ENCODE measurements at regions not wholly inside any gene's neighbourhood (a gene's known extent, or its start where the extent isn't known, plus 50 kb on each side); places are given as distances from the start of the nearest gene placed in this dataset.

DNA sequence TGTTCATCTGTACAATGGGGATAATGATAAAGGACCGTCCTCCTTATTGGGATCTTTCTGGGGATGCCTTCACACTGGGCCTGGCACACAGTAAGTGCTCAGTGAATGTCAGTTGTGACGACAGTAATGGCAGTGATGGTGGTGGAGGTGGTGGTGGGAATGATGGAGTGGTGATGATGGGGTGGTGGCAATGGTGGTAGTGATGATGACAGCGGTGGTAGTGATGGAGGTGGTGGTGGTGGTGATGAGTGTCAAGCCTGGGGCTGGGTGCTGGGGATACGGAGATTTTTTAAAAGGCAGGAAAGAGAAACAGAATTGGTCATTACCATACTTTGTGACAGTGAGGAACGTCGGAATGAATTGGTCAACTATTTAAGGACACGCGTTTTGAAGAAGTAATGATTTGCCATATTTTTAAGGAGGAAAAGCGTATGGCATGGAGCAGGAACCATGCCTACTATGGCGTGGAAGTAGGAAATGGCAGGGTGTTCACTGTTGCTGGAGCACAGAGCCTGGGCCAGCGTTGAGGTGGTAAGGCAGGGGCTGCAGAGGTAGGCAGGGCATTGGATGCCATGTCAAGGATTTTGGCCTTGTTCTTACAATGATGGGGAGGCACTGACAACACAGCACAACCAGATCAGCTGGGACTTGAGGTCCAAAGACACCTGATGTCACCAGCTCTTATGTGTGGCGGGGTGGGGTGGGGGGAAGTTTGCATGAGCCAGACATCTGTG is 128.7 kb downstream of the ACTL8 start:
- TF ChIP-seq, protein P1, sequence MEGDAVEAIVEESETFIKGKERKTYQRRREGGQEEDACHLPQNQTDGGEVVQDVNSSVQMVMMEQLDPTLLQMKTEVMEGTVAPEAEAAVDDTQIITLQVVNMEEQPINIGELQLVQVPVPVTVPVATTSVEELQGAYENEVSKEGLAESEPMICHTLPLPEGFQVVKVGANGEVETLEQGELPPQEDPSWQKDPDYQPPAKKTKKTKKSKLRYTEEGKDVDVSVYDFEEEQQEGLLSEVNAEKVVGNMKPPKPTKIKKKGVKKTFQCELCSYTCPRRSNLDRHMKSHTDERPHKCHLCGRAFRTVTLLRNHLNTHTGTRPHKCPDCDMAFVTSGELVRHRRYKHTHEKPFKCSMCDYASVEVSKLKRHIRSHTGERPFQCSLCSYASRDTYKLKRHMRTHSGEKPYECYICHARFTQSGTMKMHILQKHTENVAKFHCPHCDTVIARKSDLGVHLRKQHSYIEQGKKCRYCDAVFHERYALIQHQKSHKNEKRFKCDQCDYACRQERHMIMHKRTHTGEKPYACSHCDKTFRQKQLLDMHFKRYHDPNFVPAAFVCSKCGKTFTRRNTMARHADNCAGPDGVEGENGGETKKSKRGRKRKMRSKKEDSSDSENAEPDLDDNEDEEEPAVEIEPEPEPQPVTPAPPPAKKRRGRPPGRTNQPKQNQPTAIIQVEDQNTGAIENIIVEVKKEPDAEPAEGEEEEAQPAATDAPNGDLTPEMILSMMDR (conservative IDR thresholded peaks at IDR 0.05; ENCODE audit: low read depth, low read length): no peak
- TF ChIP-seq EZH2 (IDR thresholded peaks at IDR 0.05; ENCODE audit: borderline replicate concordance, low read depth, low read length, poor library complexity, severe bottlenecking): no peak
